GM12873 (cell line): ENCODE measurements at regions not wholly inside any gene's neighbourhood (a gene's known extent, or its start where the extent isn't known, plus 50 kb on each side); places are given as distances from the start of the nearest gene placed in this dataset.

ENCODE experiments used
- TF ChIP-seq, protein P1 (sequence below): IDR thresholded peaks from 2 replicates; pipeline ENCODE4 v1.5.1; 2012; ENCODE audit warnings: low read depth, mild to moderate bottlenecking, moderate library complexity, low read length, control low read depth; ENCODE audit not compliant: insufficient read depth; ENCODE audit errors: missing control alignments

DNA sequence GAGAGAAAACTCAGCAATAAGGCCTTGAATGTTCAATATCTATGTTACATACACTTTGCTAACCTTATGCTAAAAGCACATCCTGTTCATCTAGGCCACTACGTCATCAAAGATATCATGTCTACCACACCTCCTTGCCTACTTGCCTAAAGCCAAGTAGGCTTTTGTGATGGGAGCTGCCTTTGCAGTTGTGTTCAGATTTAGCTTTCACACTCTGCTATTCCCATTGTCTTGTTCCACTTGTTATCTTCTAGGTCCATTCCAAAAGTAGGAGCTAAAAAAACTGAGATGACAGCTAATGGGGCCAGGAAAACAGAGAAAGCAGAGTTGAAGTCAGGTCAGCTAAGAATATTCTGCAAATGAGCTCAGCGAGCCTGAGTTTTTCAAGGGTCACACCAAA lies 153.6 kb upstream of the EDNRA start:
- TF ChIP-seq, protein P1, sequence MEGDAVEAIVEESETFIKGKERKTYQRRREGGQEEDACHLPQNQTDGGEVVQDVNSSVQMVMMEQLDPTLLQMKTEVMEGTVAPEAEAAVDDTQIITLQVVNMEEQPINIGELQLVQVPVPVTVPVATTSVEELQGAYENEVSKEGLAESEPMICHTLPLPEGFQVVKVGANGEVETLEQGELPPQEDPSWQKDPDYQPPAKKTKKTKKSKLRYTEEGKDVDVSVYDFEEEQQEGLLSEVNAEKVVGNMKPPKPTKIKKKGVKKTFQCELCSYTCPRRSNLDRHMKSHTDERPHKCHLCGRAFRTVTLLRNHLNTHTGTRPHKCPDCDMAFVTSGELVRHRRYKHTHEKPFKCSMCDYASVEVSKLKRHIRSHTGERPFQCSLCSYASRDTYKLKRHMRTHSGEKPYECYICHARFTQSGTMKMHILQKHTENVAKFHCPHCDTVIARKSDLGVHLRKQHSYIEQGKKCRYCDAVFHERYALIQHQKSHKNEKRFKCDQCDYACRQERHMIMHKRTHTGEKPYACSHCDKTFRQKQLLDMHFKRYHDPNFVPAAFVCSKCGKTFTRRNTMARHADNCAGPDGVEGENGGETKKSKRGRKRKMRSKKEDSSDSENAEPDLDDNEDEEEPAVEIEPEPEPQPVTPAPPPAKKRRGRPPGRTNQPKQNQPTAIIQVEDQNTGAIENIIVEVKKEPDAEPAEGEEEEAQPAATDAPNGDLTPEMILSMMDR, result no peak

DNA sequence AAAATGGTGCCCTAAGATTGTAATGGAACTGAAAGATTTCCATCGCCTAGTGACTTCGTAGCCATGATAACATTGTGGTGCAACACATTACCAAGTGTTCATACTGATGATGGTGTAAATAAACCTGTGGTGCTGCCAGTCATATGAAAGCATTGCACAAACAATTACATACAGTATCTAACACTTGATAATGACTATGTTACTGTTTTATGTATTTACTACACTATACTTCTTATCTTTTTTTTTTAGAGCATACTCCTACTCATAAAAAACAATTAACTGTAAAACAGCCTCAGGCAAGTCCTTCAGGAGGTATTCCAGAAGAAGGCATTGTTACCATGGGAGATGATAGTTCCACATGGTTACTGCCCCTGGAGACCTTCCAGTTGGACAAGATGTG lies 152.7 kb upstream of the EDNRA start:
- TF ChIP-seq, protein P1, result no peak

DNA sequence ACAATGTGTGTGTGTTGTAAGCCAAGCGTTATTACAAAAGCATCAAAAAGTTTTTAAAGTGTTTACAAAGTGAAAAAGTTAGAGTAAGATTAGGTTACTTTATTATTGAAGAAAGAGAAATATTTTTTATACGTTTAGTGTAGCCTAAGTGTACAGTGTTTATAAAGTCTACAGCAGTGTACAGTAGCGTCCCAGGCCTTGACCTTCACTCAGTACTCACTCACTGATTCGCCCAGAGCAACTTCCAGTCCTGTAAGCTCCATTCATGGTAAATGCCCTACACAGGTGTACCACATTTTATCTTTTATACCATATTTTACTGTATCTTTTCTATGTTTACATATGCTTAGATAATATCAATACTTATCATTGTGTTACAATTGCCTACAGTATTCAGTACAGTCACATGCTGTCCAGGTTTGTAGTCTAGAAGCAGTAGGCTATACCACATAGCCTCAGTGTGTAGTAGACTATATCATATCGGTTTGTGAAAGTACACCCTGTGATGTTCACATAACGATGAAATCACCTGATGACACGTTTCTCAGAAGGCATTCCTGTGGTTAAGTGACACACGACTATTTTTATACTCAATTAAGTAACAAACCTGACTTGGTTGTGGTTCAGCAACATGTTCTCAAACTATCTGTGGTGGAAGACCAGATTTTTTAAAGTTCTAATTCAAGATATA lies 152.0 kb upstream of the EDNRA start:
- TF ChIP-seq, protein P1, result no peak

DNA sequence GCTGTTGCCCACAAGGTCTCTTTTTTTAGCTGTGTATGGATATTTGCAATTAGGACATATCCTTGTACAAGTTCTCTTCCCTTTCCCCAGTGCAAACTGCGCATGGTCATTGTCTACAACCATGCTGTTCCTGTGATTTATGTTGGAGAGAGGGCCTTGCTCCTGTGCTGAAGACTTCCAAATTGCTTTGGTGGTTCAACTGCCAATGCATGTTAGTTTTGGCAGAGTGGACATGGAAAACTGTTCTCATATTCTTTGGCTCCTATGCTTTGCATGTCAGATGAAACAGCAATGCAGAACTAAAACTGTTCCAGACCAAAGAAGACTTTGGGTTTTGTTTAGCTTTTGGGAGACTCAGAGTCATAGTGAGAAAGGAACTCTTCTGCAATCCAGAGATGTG lies 148.8 kb upstream of the EDNRA start:
- TF ChIP-seq, protein P1, result no peak

DNA sequence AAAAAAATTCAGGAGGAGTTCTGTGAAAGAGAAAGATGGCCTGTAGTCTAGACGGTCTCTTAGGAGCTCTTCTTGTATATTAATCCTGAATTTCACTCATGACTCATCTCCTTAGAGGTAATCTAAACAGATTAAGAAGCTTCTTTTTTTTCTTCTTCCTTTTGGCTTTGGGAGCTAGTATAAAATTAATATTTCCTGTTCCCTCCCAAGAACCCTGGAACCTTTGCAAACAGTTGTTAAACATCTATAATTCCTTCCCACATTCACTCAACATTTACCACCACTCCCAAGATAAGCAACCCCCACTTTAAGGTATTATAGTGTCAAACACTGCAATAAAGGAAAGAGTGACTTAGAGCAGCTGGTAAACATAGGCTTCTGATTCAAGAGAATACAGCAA lies 146.4 kb upstream of the EDNRA start:
- TF ChIP-seq, protein P1, result no peak

DNA sequence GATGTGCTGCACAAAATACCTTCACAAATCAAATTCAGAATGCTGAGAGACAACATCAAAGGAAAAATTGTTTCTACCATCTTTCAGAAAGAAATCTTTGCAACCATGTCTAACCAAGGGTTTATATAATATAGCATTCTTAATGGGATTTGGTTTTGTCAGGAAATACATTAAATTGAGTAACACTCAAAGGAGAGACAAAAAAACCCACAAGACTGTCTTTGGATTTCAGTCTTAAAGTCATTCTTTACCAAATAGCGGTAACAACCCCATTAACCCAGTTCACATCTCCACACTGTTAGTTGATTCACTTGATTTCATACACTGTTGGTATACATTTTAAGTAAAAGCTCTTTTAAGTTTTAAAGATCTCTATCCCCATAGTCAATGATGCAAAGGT lies 145.7 kb upstream of the EDNRA start:
- TF ChIP-seq, protein P1, result no peak

DNA sequence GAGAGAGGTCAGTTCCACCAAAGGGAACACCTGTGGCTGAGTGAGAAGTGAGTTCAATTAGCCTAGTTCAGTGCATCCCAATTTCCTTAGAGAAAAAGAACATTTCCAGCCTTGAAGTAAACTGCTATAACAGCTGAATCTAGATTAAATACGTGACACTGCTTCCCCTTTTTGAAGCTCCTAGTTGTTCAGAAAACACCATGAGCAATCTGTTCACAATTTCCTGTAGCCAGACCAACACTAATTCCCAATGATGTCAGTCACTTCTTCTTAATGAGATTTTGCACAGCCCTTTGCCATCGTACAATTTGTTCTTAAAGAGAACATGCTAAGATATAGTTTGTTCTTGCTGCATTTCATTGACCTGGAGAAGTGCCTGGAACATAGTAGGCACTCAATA lies 144.6 kb upstream of the EDNRA start:
- TF ChIP-seq, protein P1, result no peak
